ENCODE measurements at regions not wholly inside any gene's neighbourhood (a gene's known extent, or its start where the extent isn't known, plus 50 kb on each side); places are given as distances from the start of the nearest gene placed in this dataset.

- TF ChIP-seq, protein P1, sequence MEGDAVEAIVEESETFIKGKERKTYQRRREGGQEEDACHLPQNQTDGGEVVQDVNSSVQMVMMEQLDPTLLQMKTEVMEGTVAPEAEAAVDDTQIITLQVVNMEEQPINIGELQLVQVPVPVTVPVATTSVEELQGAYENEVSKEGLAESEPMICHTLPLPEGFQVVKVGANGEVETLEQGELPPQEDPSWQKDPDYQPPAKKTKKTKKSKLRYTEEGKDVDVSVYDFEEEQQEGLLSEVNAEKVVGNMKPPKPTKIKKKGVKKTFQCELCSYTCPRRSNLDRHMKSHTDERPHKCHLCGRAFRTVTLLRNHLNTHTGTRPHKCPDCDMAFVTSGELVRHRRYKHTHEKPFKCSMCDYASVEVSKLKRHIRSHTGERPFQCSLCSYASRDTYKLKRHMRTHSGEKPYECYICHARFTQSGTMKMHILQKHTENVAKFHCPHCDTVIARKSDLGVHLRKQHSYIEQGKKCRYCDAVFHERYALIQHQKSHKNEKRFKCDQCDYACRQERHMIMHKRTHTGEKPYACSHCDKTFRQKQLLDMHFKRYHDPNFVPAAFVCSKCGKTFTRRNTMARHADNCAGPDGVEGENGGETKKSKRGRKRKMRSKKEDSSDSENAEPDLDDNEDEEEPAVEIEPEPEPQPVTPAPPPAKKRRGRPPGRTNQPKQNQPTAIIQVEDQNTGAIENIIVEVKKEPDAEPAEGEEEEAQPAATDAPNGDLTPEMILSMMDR (IDR thresholded peaks at IDR 0.05), result no peak
- TF ChIP-seq POLR2A (IDR thresholded peaks at IDR 0.05), result no peak
These were observed 1628.2 kb upstream of the ADGRL3 start for GRCh38 chr4:59571805-59572430.

All from right lobe of liver (tissue), 4 donors.